Sigmoid colon (tissue), 6 donors: ENCODE measurements at regions not wholly inside any gene's neighbourhood (a gene's known extent, or its start where the extent isn't known, plus 50 kb on each side); places are given as distances from the start of the nearest gene placed in this dataset.
"Not testable (repeated sequence)": the region's sequence is repeated elsewhere in the genome, so short reads cannot be mapped to it uniquely, and the experiment has no call there.

Experiments used
- DNase-seq: peaks from one replicate; pipeline ENCODE4 v3.0.0-alpha.2; 2019
- H3K27ac ChIP-seq, 4 donors: fragments of 200-600 bp; sonication (generic); one replicate each; pipeline ENCODE4 v1.5.1; 2016 to 2019; ENCODE audit warnings: mild to moderate bottlenecking in 1 of 4
- H3K27me3 ChIP-seq, 3 donors: fragments of 200-600 bp; sonication (generic); one replicate each; pipeline ENCODE4 v1.5.1; 2019; ENCODE audit warnings: mild to moderate bottlenecking in 1 of 3
- H3K36me3 ChIP-seq, 4 donors: fragments of 200-600 bp; sonication (generic); one replicate each; pipeline ENCODE4 v1.5.1; 2016 to 2019
- H3K4me1 ChIP-seq, 4 donors: fragments of 200-600 bp; sonication (generic); one replicate each; pipeline ENCODE4 v1.5.1; 2017 to 2019
- H3K4me3 ChIP-seq, 4 donors: fragments of 200-600 bp; sonication (generic); one replicate each; pipeline ENCODE4 v1.5.1; 2017 to 2019; ENCODE audit warnings: mild to moderate bottlenecking in 2 of 4, moderate library complexity in 1 of 4
- H3K9me3 ChIP-seq, 4 donors: fragments of 200-600 bp in 3 of 4; sonication (generic) in 3 of 4; one replicate each; pipeline versions ENCODE4 v1.5.1 to v1.6.1; 2013 to 2019
- CTCF ChIP-seq, 4 experiments: fragments of 450-650 bp in 3 of 4; fragments of 200-600 bp in 1 of 4; IDR thresholded peaks; one replicate each; pipeline ENCODE4 v1.5.1; 2016 to 2019; ENCODE audit warnings: antibody characterized with exemption in 4 of 4, mild to moderate bottlenecking in 3 of 4, moderate library complexity in 2 of 4
- EP300 ChIP-seq, 4 donors: sonication (generic); formaldehyde crosslinking; IDR thresholded peaks; one replicate each; pipeline ENCODE4 v1.6.1; 2017; ENCODE audit warnings: antibody characterized with exemption in 4 of 4
- POLR2A ChIP-seq, 2 donors: fragments of 450-650 bp; IDR thresholded peaks; one replicate each; pipeline ENCODE4 v1.6.1; 2016; ENCODE audit warnings: antibody characterized with exemption in 2 of 2, mild to moderate bottlenecking in 2 of 2, moderate library complexity in 2 of 2
- POLR2AphosphoS5 ChIP-seq, 4 donors: sonication (generic); formaldehyde crosslinking; IDR thresholded peaks; one replicate each; pipeline ENCODE4 v1.6.1; 2017; ENCODE audit warnings: antibody characterized with exemption in 4 of 4
- WGBS, 2 donors: extraction: QIAGEN DNeasy Blood & Tissue Kit; methylation state at CpG; one replicate each; pipeline ENCODE4 v1.1.7; 2013; 5-methylcytosine and 5-hydroxymethylcytosine counted together
- intact Hi-C: fragments of 100-400 bp; cut with DNase I; formaldehyde crosslinking; loops from one replicate; pipeline ENCODE4 v1.15.1; 2023
- donor health status: healthy with polysubstance abuse.
- donor health status: healthy.

- WGBS, 2 donors: 77 to 83% methylated on average over 7 of the region's 7 CpGs
- no peaks in the 10 kb centered on the region for H3K27me3 ChIP-seq
Measured at GRCh38 chr2:21890041-21890440, 766.3 kb downstream of the TDRD15 start.

GRCh38 chr2:21890716-21891115 lies 766.9 kb downstream of the TDRD15 start:
- H3K4me1 ChIP-seq: no peaks in the 10 kb centered on the region
- H3K27me3 ChIP-seq: no peaks in the 10 kb centered on the region
- H3K4me3 ChIP-seq: no peak overlapping the region
- no peak overlapping the region for H3K27ac ChIP-seq
- TF ChIP-seq CTCF (IDR thresholded peaks at IDR 0.05) (no peak), POLR2AphosphoS5 (IDR thresholded peaks at IDR 0.05) (no peak), POLR2A (IDR thresholded peaks at IDR 0.05) (no peak), EP300 (IDR thresholded peaks at IDR 0.05) (no peak)
- intact Hi-C loops: no loop called here
- H3K36me3 ChIP-seq: no peaks in the 10 kb centered on the region
- DNase-seq: no peak
- WGBS, 2 donors: 75 to 83% methylated on average over 6 of the region's 6 CpGs
- H3K9me3 ChIP-seq: no peaks in the 10 kb centered on the region

More at GRCh38 chr2:21890041-21890440, 766.3 kb downstream of the TDRD15 start:
- Histone ChIP-seq H3K9me3 (no peaks in the 10 kb centered on the region), H3K4me1 (no peaks in the 10 kb centered on the region), H3K4me3 (no peak overlapping the region), H3K36me3 (no peaks in the 10 kb centered on the region), H3K27ac (no peak overlapping the region)
- intact Hi-C loops: no loop called here
- no peak for TF ChIP-seq POLR2AphosphoS5 (IDR thresholded peaks at IDR 0.05)
- no peak for DNase-seq

DNA sequence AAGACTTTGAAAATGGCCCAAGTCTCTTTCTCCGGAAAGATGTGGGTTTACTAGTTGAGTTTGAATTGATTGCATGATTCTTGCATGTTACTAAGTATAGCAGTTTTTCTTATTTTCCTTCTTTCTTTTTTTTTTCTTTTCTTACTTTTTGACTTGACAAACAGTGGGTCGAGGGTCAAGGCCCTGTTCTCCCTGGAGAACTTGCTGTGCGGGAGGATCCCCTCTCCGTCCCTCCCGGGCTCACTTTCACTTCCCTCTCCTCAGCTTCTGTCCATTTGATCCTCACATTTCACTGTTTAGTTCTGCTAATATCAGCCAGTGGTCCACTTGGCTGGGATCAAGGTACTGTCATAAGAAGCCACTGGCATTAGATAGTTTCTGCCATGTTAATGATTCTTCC lies 767.4 kb downstream of the TDRD15 start:
- WGBS, 2 donors: 51 to 70% methylated on average over 5 of the region's 5 CpGs
- H3K27me3 ChIP-seq: no peaks in the 10 kb centered on the region
- no peak overlapping the region for H3K4me3 ChIP-seq
- DNase-seq: no peak
- no peak overlapping the region for H3K27ac ChIP-seq
- TF ChIP-seq POLR2AphosphoS5 (IDR thresholded peaks at IDR 0.05): no peak
- TF ChIP-seq EP300 (IDR thresholded peaks at IDR 0.05): no peak
- TF ChIP-seq POLR2A (IDR thresholded peaks at IDR 0.05): no peak
- no peak for TF ChIP-seq CTCF (IDR thresholded peaks at IDR 0.05)
- no peaks in the 10 kb centered on the region for H3K36me3 ChIP-seq
- intact Hi-C loops: no loop called here
- H3K9me3 ChIP-seq: no peaks in the 10 kb centered on the region
- H3K4me1 ChIP-seq: no peaks in the 10 kb centered on the region

- no peak for DNase-seq
- Histone ChIP-seq H3K27me3 (no peaks in the 10 kb centered on the region), H3K4me3 (no peak overlapping the region), H3K36me3 (no peaks in the 10 kb centered on the region), H3K4me1 (no peaks in the 10 kb centered on the region), H3K9me3 (no peaks in the 10 kb centered on the region), H3K27ac (no peak overlapping the region)
- no peak for TF ChIP-seq EP300 (IDR thresholded peaks at IDR 0.05)
- TF ChIP-seq POLR2A (IDR thresholded peaks at IDR 0.05): no peak
- no peak for TF ChIP-seq POLR2AphosphoS5 (IDR thresholded peaks at IDR 0.05)
- no peak for TF ChIP-seq CTCF (IDR thresholded peaks at IDR 0.05)
- intact Hi-C loops: no loop called here
- 89 to 90% methylated on average over 8 of the region's 8 CpGs for WGBS, 2 donors
Measured at GRCh38 chr2:21892140-21892539, 768.4 kb downstream of the TDRD15 start.

DNA sequence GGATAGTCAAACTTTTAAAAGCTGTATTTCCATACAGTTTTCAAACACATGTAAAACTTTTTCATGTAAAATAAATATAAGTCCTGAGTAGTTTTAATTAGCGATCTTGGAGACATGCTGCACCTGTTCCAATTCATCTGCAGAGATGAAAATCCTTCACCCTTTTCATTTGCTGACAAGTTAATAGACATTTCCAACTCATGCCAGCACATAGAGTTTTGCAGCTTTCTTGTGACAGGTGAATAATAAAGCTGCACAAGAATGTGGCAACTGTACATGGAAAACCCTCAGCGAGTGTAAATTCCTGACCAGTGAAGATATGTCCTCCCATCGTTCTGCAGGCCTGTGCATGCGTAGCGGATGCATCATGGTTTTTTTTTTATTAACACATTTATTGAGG lies 771.4 kb downstream of the TDRD15 start:
- Histone ChIP-seq H3K27me3 (no peaks in the 10 kb centered on the region), H3K36me3 (no peaks in the 10 kb centered on the region), H3K9me3 (no peaks in the 10 kb centered on the region), H3K4me3 (no peak overlapping the region), H3K4me1 (no peaks in the 10 kb centered on the region), H3K27ac (no peak overlapping the region)
- intact Hi-C loops: no loop called here
- WGBS, 2 donors: 83 to 89% methylated on average over 5 of the region's 5 CpGs
- TF ChIP-seq CTCF (IDR thresholded peaks at IDR 0.05) (no peak), POLR2AphosphoS5 (IDR thresholded peaks at IDR 0.05) (no peak), EP300 (IDR thresholded peaks at IDR 0.05) (no peak), POLR2A (IDR thresholded peaks at IDR 0.05) (no peak)
- DNase-seq: no peak

DNA sequence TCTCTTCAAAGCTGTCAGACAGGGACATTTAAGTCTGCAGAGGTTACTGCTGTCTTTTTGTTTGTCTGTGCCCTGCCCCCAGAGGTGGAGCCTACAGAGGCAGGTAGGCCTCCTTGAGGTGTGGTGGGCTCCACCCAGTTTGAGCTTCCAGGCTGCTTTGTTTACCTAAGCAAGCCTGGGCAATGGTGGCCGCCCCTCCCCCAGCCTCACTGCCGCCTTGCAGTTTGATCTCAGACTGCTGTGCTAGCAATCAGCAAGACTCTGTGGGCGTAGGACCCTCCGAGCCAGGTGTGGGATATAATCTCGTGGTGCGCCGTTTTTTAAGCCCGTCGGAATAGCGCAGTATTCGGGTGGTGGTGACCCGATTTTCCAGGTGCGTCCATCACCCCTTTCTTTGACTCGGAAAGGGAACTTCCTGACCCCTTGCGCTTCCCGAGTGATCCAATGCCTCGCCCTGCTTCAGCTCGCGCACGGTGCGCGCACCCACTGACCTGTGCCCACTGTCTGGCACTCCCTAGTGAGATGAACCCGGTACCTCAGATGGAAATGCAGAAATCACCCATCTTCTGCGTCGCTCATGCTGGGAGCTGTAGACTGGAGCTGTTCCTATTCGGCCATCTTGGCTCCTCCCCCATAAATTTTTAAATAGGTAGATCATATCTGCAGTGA lies 785.1 kb downstream of the TDRD15 start:
- intact Hi-C loops, DNase-seq: not testable (repeated sequence)
- WGBS, 2 donors: 91 to 92% methylated on average over 26 of the region's 26 CpGs

More for the DNA sequence above, 785.1 kb downstream of the TDRD15 start:
- H3K27me3 ChIP-seq, H3K4me3 ChIP-seq, H3K36me3 ChIP-seq, H3K9me3 ChIP-seq, H3K27ac ChIP-seq, H3K4me1 ChIP-seq: not testable (repeated sequence)
